Vagina (tissue), 2 donors: ENCODE measurements at regions not wholly inside any gene's neighbourhood (a gene's known extent, or its start where the extent isn't known, plus 50 kb on each side); places are given as distances from the start of the nearest gene placed in this dataset.

Experiments used
- CTCF ChIP-seq, 3 experiments: fragments of 450-650 bp in 2 of 3; fragments of 200-600 bp in 1 of 3; sonication (generic) in 1 of 3; IDR thresholded peaks; one replicate each; pipeline ENCODE4 v1.5.1; 2017 to 2019; ENCODE audit warnings: antibody characterized with exemption in 3 of 3, mild to moderate bottlenecking in 2 of 3, moderate library complexity in 2 of 3
- POLR2A ChIP-seq, 2 donors: fragments of 450-650 bp; IDR thresholded peaks; one replicate each; pipeline ENCODE4 v1.6.1; 2017; ENCODE audit warnings: antibody characterized with exemption in 2 of 2, mild to moderate bottlenecking in 2 of 2, moderate library complexity in 2 of 2
- POLR2AphosphoS5 ChIP-seq, 2 donors: sonication (generic); formaldehyde crosslinking; IDR thresholded peaks; one replicate each; pipeline ENCODE4 v1.9.0; 2017; ENCODE audit warnings: antibody characterized with exemption in 2 of 2, mild to moderate bottlenecking in 2 of 2, low read depth in 1 of 2; ENCODE audit not compliant: insufficient read depth in 1 of 2

- TF ChIP-seq CTCF (IDR thresholded peaks at IDR 0.05) (no peak), POLR2A (IDR thresholded peaks at IDR 0.05) (no peak), POLR2AphosphoS5 (IDR thresholded peaks at IDR 0.05; ENCODE audit: insufficient read depth in 1 of 2, low read depth in 1 of 2) (no peak)
These were observed 83.0 kb upstream of the SHANK2 start for GRCh38 chr11:71335371-71335770.
